UCSD-AML1 (cell line): ENCODE measurements at regions not wholly inside any gene's neighbourhood (a gene's known extent, or its start where the extent isn't known, plus 50 kb on each side); places are given as distances from the start of the nearest gene placed in this dataset.

Experiments used
- DNase-seq: peaks from one replicate; lab custom pipeline; 2025; ENCODE audit not compliant: unreplicated experiment; lab: John Stamatoyannopoulos, UW

GRCh38 chr13:61873717-61874116, 458.1 kb upstream of the PCDH20 start:
- DNase-seq: no peak

GRCh38 chr13:61857198-61857597, 441.5 kb upstream of the PCDH20 start:
- DNase-seq: no peak

GRCh38 chr13:61852116-61852619, 436.5 kb upstream of the PCDH20 start:
- DNase-seq: no peak

GRCh38 chr13:61850794-61851193, 435.1 kb upstream of the PCDH20 start:
- DNase-seq: no peak

- no peak for DNase-seq
These were observed 422.9 kb upstream of the PCDH20 start for GRCh38 chr13:61838568-61838967.

- DNase-seq: no peak
These were observed 417.6 kb upstream of the PCDH20 start for GRCh38 chr13:61833228-61833627.

- no peak for DNase-seq
These were observed 415.4 kb upstream of the PCDH20 start for GRCh38 chr13:61831026-61831425.

GRCh38 chr13:61830475-61830874, 414.8 kb upstream of the PCDH20 start:
- DNase-seq: no peak

- DNase-seq: no peak
These were observed 408.5 kb upstream of the PCDH20 start for GRCh38 chr13:61824168-61824567.

GRCh38 chr13:61812286-61812685, 396.6 kb upstream of the PCDH20 start:
- no peak for DNase-seq

GRCh38 chr13:61810065-61810464, 394.4 kb upstream of the PCDH20 start:
- DNase-seq: no peak

- no peak for DNase-seq
These were observed 381.7 kb upstream of the PCDH20 start for GRCh38 chr13:61797397-61797796.

- DNase-seq: no peak
These were observed 379.9 kb upstream of the PCDH20 start for GRCh38 chr13:61795580-61795979.

- no peak for DNase-seq
These were observed 363.8 kb upstream of the PCDH20 start for GRCh38 chr13:61779456-61779855.

- DNase-seq: no peak
These were observed 362.9 kb upstream of the PCDH20 start for GRCh38 chr13:61778531-61778930.

GRCh38 chr13:61777899-61778298, 362.2 kb upstream of the PCDH20 start:
- DNase-seq: no peak

- DNase-seq: no peak
These were observed 361.6 kb upstream of the PCDH20 start for GRCh38 chr13:61777271-61777670.

GRCh38 chr13:61774903-61775302, 359.3 kb upstream of the PCDH20 start:
- DNase-seq: no peak

GRCh38 chr13:61770681-61771080, 355.0 kb upstream of the PCDH20 start:
- DNase-seq: no peak

- DNase-seq: no peak
These were observed 352.5 kb upstream of the PCDH20 start for GRCh38 chr13:61768175-61768574.

- no peak for DNase-seq
These were observed 351.0 kb upstream of the PCDH20 start for GRCh38 chr13:61766667-61767058.

GRCh38 chr13:61765940-61766666, 350.5 kb upstream of the PCDH20 start:
- no peak for DNase-seq

GRCh38 chr13:61765181-61765742, 349.6 kb upstream of the PCDH20 start:
- no peak for DNase-seq
